Tibial nerve (tissue), 4 donors: ENCODE measurements at regions not wholly inside any gene's neighbourhood (a gene's known extent, or its start where the extent isn't known, plus 50 kb on each side); places are given as distances from the start of the nearest gene placed in this dataset.

ENCODE experiments used
- CTCF ChIP-seq, 5 experiments: fragments of 200-600 bp in 3 of 5; fragments of 450-650 bp in 2 of 5; sonication (generic) in 3 of 5; IDR thresholded peaks; one replicate each; pipeline ENCODE4 v1.5.1; 2016 to 2019; ENCODE audit warnings: antibody characterized with exemption in 5 of 5, mild to moderate bottlenecking in 3 of 5, moderate library complexity in 2 of 5
- EP300 ChIP-seq, 2 donors: sonication (generic); formaldehyde crosslinking; IDR thresholded peaks; one replicate each; pipeline ENCODE4 v1.6.1; 2017; ENCODE audit warnings: antibody characterized with exemption in 2 of 2, mild to moderate bottlenecking in 1 of 2
- POLR2A ChIP-seq, 2 donors: fragments of 450-650 bp; IDR thresholded peaks; one replicate each; pipeline ENCODE4 v1.6.1; 2017; ENCODE audit warnings: antibody characterized with exemption in 2 of 2, mild to moderate bottlenecking in 2 of 2, moderate library complexity in 2 of 2

GRCh38 chr2:59875836-59876235 lies 677.6 kb downstream of the BCL11A start:
- TF ChIP-seq POLR2A (IDR thresholded peaks at IDR 0.05) (no peak), CTCF (IDR thresholded peaks at IDR 0.05) (no peak), EP300 (IDR thresholded peaks at IDR 0.05) (no peak)
